A549 (cell line): ENCODE measurements at regions not wholly inside any gene's neighbourhood (a gene's known extent, or its start where the extent isn't known, plus 50 kb on each side); places are given as distances from the start of the nearest gene placed in this dataset.

Experiments used
- ATAC-seq, 2 experiments: fragments of 200-7000 bp in 1 of 2; fragments of >200 bp in 1 of 2; cut with Nextera tagmentation in 1 of 2; cut with Tn5 transposase in 1 of 2; 3 replicates each; pipeline versions ENCODE4 v1.8.0 to v1.9.1; 2018 to 2020; ENCODE audit warnings: mild to moderate bottlenecking in 1 of 2, moderate library complexity in 1 of 2
- CTCF ChIA-PET: fragments of 300-600 bp; sonication (Branson Sonifier 250); formaldehyde crosslinking; extraction: SDS; loops from one replicate; lab custom pipeline; 2021; ENCODE audit warnings: antibody characterized with exemption, inconsistent platforms; lab: Yijun Ruan, JAX
- POLR2A ChIA-PET: fragments of 350-600 bp; formaldehyde crosslinking; extraction: SDS; loops from one replicate; lab custom pipeline; 2021; ENCODE audit warnings: antibody characterized with exemption, inconsistent platforms; lab: Yijun Ruan, JAX
- DNase-seq, 2 experiments: peaks; one replicate each; pipeline versions ENCODE4 v3.0.0 to v3.0.0-alpha.2; 2011 to 2016; ENCODE audit warnings: low read depth in 1 of 2, low spot score in 1 of 2
- FAIRE-seq: peaks from 2 replicates; lab custom pipeline; 2011; peaks lifted over from hg19 to GRCh38; lab: Jason Lieb, UNC
- H3K27ac ChIP-seq, 2 experiments: fragments of >200 bp; sonication (Bioruptor Twin); formaldehyde crosslinking; 3 replicates each; pipeline ENCODE4 v1.5.1; 2016 to 2017
- H3K4me1 ChIP-seq: fragments of >200 bp; sonication (Bioruptor Twin); formaldehyde crosslinking; 3 replicates; pipeline ENCODE4 v1.6.1; 2016
- H3K4me2 ChIP-seq: fragments of >200 bp; sonication (Bioruptor Twin); formaldehyde crosslinking; 3 replicates; pipeline ENCODE4 v1.6.1; 2016
- H3K4me3 ChIP-seq: fragments of >200 bp; sonication (Bioruptor Twin); formaldehyde crosslinking; 3 replicates; pipeline ENCODE4 v1.5.1; 2016
- H3K9me3 ChIP-seq: fragments of >200 bp; sonication (Bioruptor Twin); formaldehyde crosslinking; 3 replicates; pipeline ENCODE4 v1.6.1; 2016
- BCL3 ChIP-seq: fragments of >200 bp; sonication (Bioruptor Twin); formaldehyde crosslinking; IDR thresholded peaks from 3 replicates; pipeline ENCODE4 v1.6.1; 2016
- BHLHE40 ChIP-seq: IDR thresholded peaks from 2 replicates; pipeline ENCODE4 v1.6.1; 2012; ENCODE audit warnings: low read depth, low read length, inconsistent platforms
- CBX2 ChIP-seq: fragments of 200-600 bp; sonication (generic); IDR thresholded peaks from 2 replicates; pipeline ENCODE4 v1.6.1; 2016; ENCODE audit warnings: low read depth, mild to moderate bottlenecking, borderline replicate concordance
- CEBPB ChIP-seq, 2 experiments: fragments of >200 bp in 1 of 2; sonication (Bioruptor Twin) in 1 of 2; formaldehyde crosslinking in 1 of 2; IDR thresholded peaks; 2 replicates each; pipeline ENCODE4 v1.6.1; 2012 to 2016
- CHD2 ChIP-seq: fragments of 150-350 bp; IDR thresholded peaks from 2 replicates; pipeline ENCODE4 v1.6.1; 2014; ENCODE audit warnings: low read length; ENCODE audit not compliant: partially characterized antibody
- CHD4 ChIP-seq: fragments of 200-600 bp; sonication (generic); IDR thresholded peaks from 2 replicates; pipeline ENCODE4 v1.6.1; 2016; ENCODE audit warnings: antibody characterized with exemption, mild to moderate bottlenecking, borderline replicate concordance
- EHMT2 ChIP-seq: fragments of 200-600 bp; sonication (generic); IDR thresholded peaks from 2 replicates; pipeline ENCODE4 v1.6.1; 2016; ENCODE audit warnings: antibody characterized with exemption, low read depth, mild to moderate bottlenecking, moderate library complexity
- ELK1 ChIP-seq: fragments of 150-350 bp; IDR thresholded peaks from 2 replicates; pipeline ENCODE4 v1.6.1; 2014; ENCODE audit warnings: low read depth, mild to moderate bottlenecking, low read length
- ESRRA ChIP-seq: fragments of 150-350 bp; IDR thresholded peaks from 2 replicates; pipeline ENCODE4 v1.6.1; 2014; ENCODE audit warnings: mild to moderate bottlenecking, low read length, borderline replicate concordance
- FOSB ChIP-seq: fragments of 250-450 bp; sonication (Bioruptor Pico); IDR thresholded peaks from 2 replicates; pipeline ENCODE4 v1.5.0; 2020; ENCODE audit warnings: mild to moderate bottlenecking, moderate library complexity
- HDAC2 ChIP-seq: fragments of 200-600 bp; sonication (generic); IDR thresholded peaks from 2 replicates; pipeline ENCODE4 v1.6.1; 2016
- HOXB5 ChIP-seq: fragments of 250-450 bp; sonication (Bioruptor Pico); IDR thresholded peaks from 2 replicates; pipeline ENCODE4 v1.5.0; 2020; ENCODE audit warnings: mild to moderate bottlenecking, moderate library complexity
- JUN ChIP-seq, 2 experiments: fragments of >200 bp; sonication (Bioruptor Twin); formaldehyde crosslinking; IDR thresholded peaks; 2 replicates in 1 of 2; 3 replicates in 1 of 2; pipeline ENCODE4 v1.6.1; 2016 to 2017
- JUNB ChIP-seq: fragments of >200 bp; sonication (Bioruptor Twin); formaldehyde crosslinking; IDR thresholded peaks from 2 replicates; pipeline ENCODE4 v1.6.1; 2016
- MAZ ChIP-seq: fragments of 150-350 bp; IDR thresholded peaks from 2 replicates; pipeline ENCODE4 v1.6.1; 2014; ENCODE audit warnings: antibody characterized with exemption, low read depth, low read length, borderline replicate concordance
- MYC ChIP-seq: IDR thresholded peaks from 2 replicates; pipeline ENCODE4 v1.6.1; 2012; ENCODE audit warnings: mild to moderate bottlenecking, inconsistent platforms, low read length, improper control_type of control experiment, borderline replicate concordance
- NR3C1 ChIP-seq: fragments of >200 bp; sonication (Bioruptor Twin); formaldehyde crosslinking; IDR thresholded peaks from 3 replicates; pipeline ENCODE4 v1.6.1; 2017
- POLR2A ChIP-seq: IDR thresholded peaks from 2 replicates; pipeline ENCODE4 v1.6.1; 2012; ENCODE audit warnings: mild to moderate bottlenecking, low read length
- POLR2AphosphoS2 ChIP-seq: conservative IDR thresholded peaks from 2 replicates; pipeline ENCODE4 v1.6.1; 2012; ENCODE audit warnings: low read length, improper control_type of control experiment, inconsistent platforms
- RFX5 ChIP-seq: fragments of 450-650 bp; IDR thresholded peaks from 2 replicates; pipeline ENCODE4 v1.7.1; 2014; ENCODE audit warnings: antibody characterized with exemption, mild to moderate bottlenecking, moderate library complexity
- SMC3 ChIP-seq: fragments of >200 bp; sonication (Bioruptor Twin); formaldehyde crosslinking; IDR thresholded peaks from 3 replicates; pipeline ENCODE4 v1.6.1; 2018; ENCODE audit warnings: inconsistent platforms
- USF2 ChIP-seq: fragments of 450-650 bp; IDR thresholded peaks from 2 replicates; pipeline ENCODE4 v1.6.1; 2014; ENCODE audit warnings: antibody characterized with exemption
- ZC3H11A ChIP-seq: fragments of 450-650 bp; IDR thresholded peaks from 2 replicates; pipeline ENCODE4 v1.6.1; 2014; ENCODE audit warnings: antibody characterized with exemption, mild to moderate bottlenecking
- WGBS: methylation state at CpG from one replicate; pipeline ENCODE4 v1.1.6; 2017; ENCODE audit errors: missing lambda C conversion rate; 5-methylcytosine and 5-hydroxymethylcytosine counted together

GRCh38 chr5:6315580-6315979, 62.8 kb downstream of the MED10 start:
- no peak overlapping the region for H3K27ac ChIP-seq
- ChIA-PET CTCF (no interaction called here), POLR2A (no interaction called here)
- WGBS, result 2% methylated on average over 7 of the region's 7 CpGs
- FAIRE-seq (no peak), DNase-seq (no peak), ATAC-seq (no peak)
- no peak overlapping the region for H3K4me3 ChIP-seq
- H3K9me3 ChIP-seq, result 0 out of 3 replicates have a peak, but pooled peaks cover under 1% of the 10 kb centered on the region
- H3K4me1 ChIP-seq, result no peaks in the 10 kb centered on the region
- TF ChIP-seq HDAC2, result no peak
- no peak for TF ChIP-seq ELK1
- TF ChIP-seq BCL3, result no peak
- no peak for TF ChIP-seq USF2
- no peak for TF ChIP-seq ZC3H11A
- TF ChIP-seq EHMT2, result no peak
- no peak for TF ChIP-seq RFX5
- TF ChIP-seq FOSB (CRISPR knock-in tag), result no peak
- TF ChIP-seq CHD2, result no peak
- TF ChIP-seq CEBPB (IDR thresholded peaks at IDR 0.05), result no peak
- no peak overlapping the region for H3K4me2 ChIP-seq

- no peaks in the 10 kb centered on the region for H3K4me1 ChIP-seq
- H3K27ac ChIP-seq, result no peak overlapping the region
- POLR2A ChIA-PET, result no interaction called here
- H3K9me3 ChIP-seq, result no peaks in the 10 kb centered on the region
- H3K4me3 ChIP-seq, result no peak overlapping the region
- DNase-seq, result no peak
- 40% methylated on average over 11 of the region's 11 CpGs for WGBS
- no peak overlapping the region for H3K4me2 ChIP-seq
- CTCF ChIA-PET, result no interaction called here
- no peak for FAIRE-seq
- ATAC-seq, result no peak
- TF ChIP-seq EHMT2 (no peak), BHLHE40 (no peak), POLR2A (no peak), HOXB5 (no peak)
Measured at GRCh38 chr5:6311568-6312501, 66.5 kb downstream of the MED10 start.

GRCh38 chr5:6309949-6310348, 68.4 kb downstream of the MED10 start:
- Histone ChIP-seq H3K4me3 (no peak overlapping the region), H3K4me1 (no peaks in the 10 kb centered on the region), H3K4me2 (no peak overlapping the region), H3K27ac (no peak overlapping the region), H3K9me3 (no peaks in the 10 kb centered on the region)
- FAIRE-seq (no peak), ATAC-seq (no peak), DNase-seq (no peak)
- no peak for TF ChIP-seq MYC
- TF ChIP-seq MAZ, result no peak
- no peak for TF ChIP-seq ESRRA
- no peak for TF ChIP-seq JUN (IDR thresholded peaks at IDR 0.05)
- no peak for TF ChIP-seq CHD4
- TF ChIP-seq JUNB, result no peak
- TF ChIP-seq POLR2AphosphoS2, result no peak
- no peak for TF ChIP-seq EHMT2
- TF ChIP-seq CBX2, result no peak
- no peak for TF ChIP-seq NR3C1
- no peak for TF ChIP-seq SMC3
- CTCF ChIA-PET, result no interaction called here
- WGBS, result 2% methylated on average over 2 of the region's 2 CpGs
- POLR2A ChIA-PET, result no interaction called here
